GM21423 (cell line): ENCODE measurements at regions not wholly inside any gene's neighbourhood (a gene's known extent, or its start where the extent isn't known, plus 50 kb on each side); places are given as distances from the start of the nearest gene placed in this dataset.
A peak's percentile ranks its signal among the peaks of the same experiment; 100 is the strongest.
"Not testable (repeated sequence)": the region's sequence is repeated elsewhere in the genome, so short reads cannot be mapped to it uniquely, and the experiment has no call there.

Experiments used
- ATAC-seq: cut with Tn5 transposase; IDR thresholded peaks from one replicate; pipeline ENCODE4 v1.9.1; 2021; ENCODE audit warnings: mild to moderate bottlenecking, moderate library complexity; ENCODE audit not compliant: unreplicated experiment

GRCh38 chr7:138169441-138169851, 93.2 kb downstream of the AKR1D1 start:
- no peak for ATAC-seq

GRCh38 chr7:138170298-138170697, 94.0 kb downstream of the AKR1D1 start:
- ATAC-seq, result no peak

- ATAC-seq, result peak; percentile 95
These were observed 94.9 kb downstream of the AKR1D1 start for GRCh38 chr7:138170959-138171703.

- no peak for ATAC-seq
These were observed 97.3 kb downstream of the AKR1D1 start for GRCh38 chr7:138173548-138173947.

- ATAC-seq, result no peak
These were observed 99.8 kb downstream of the AKR1D1 start for GRCh38 chr7:138176060-138176459.

GRCh38 chr7:138184191-138184590, 107.9 kb downstream of the AKR1D1 start:
- ATAC-seq, result no peak

GRCh38 chr7:138185132-138185908, 109.1 kb downstream of the AKR1D1 start:
- ATAC-seq, result no peak

GRCh38 chr7:138186951-138187351, 110.7 kb downstream of the AKR1D1 start:
- no peak for ATAC-seq

GRCh38 chr7:138188290-138188858, 112.1 kb downstream of the AKR1D1 start:
- ATAC-seq, result no peak

GRCh38 chr7:138194567-138194966, 118.3 kb downstream of the AKR1D1 start:
- no peak for ATAC-seq

GRCh38 chr7:138195151-138195571, 118.9 kb downstream of the AKR1D1 start:
- no peak for ATAC-seq

- not testable (repeated sequence) for ATAC-seq
These were observed 120.3 kb downstream of the AKR1D1 start for GRCh38 chr7:138196503-138196946.

- no peak for ATAC-seq
These were observed 121.0 kb downstream of the AKR1D1 start for GRCh38 chr7:138196971-138197896.

- no peak for ATAC-seq
These were observed 128.2 kb downstream of the AKR1D1 start for GRCh38 chr7:138204285-138204981.

GRCh38 chr7:138204982-138205298, 128.7 kb downstream of the AKR1D1 start:
- no peak for ATAC-seq

- ATAC-seq, result no peak
These were observed 129.4 kb downstream of the AKR1D1 start for GRCh38 chr7:138205614-138206150.

- no peak for ATAC-seq
These were observed 131.3 kb downstream of the AKR1D1 start for GRCh38 chr7:138207555-138207971.

GRCh38 chr7:138208142-138208570, 131.9 kb downstream of the AKR1D1 start:
- no peak for ATAC-seq

- ATAC-seq, result no peak
These were observed 132.6 kb downstream of the AKR1D1 start for GRCh38 chr7:138208864-138209263.

- no peak for ATAC-seq
These were observed 136.1 kb downstream of the AKR1D1 start for GRCh38 chr7:138212314-138212713.
